Endothelial cell of umbilical vein (primary cell): ENCODE measurements at regions not wholly inside any gene's neighbourhood (a gene's known extent, or its start where the extent isn't known, plus 50 kb on each side); places are given as distances from the start of the nearest gene placed in this dataset.

Experiments used
- BruUV-seq: library from RNA; stranded (reverse); fragments of 400-500 nt; replicated peaks from 2 replicates; lab custom pipeline; 2021; lab: Mats Ljungman, UMichigan
- CTCF ChIA-PET: fragments of 300-600, 350-600 bp; sonication (Branson Sonifier 250); formaldehyde crosslinking; loops from one replicate; lab custom pipeline; 2021; ENCODE audit warnings: antibody characterized with exemption, inconsistent platforms; lab: Charles Lee
- POLR2A ChIA-PET: fragments of 300-600, 350-600 bp; sonication (Branson Sonifier 250); formaldehyde crosslinking; loops from one replicate; lab custom pipeline; 2021; ENCODE audit warnings: antibody characterized with exemption, inconsistent platforms; lab: Charles Lee
- DNase-seq: peaks from one replicate; pipeline ENCODE4 v3.0.0-alpha.2; 2011; ENCODE audit warnings: low read depth, low spot score
- FAIRE-seq: peaks from 2 replicates; lab custom pipeline; 2011; peaks lifted over from hg19 to GRCh38; lab: Jason Lieb, UNC
- H2AFZ ChIP-seq: 2 replicates; pipeline ENCODE4 v1.6.0; 2012; ENCODE audit warnings: low read depth, low read length, control low read depth, inconsistent platforms
- H3K27ac ChIP-seq: 2 replicates; pipeline ENCODE4 v1.5.1; 2011; ENCODE audit warnings: low read depth, mild to moderate bottlenecking, control low read depth, low read length, moderate library complexity; ENCODE audit not compliant: insufficient read depth
- H3K27me3 ChIP-seq, 2 experiments: 2 replicates each; pipeline versions ENCODE4 v1.6.0 to v1.6.1; 2011; ENCODE audit warnings: low read length in 2 of 2, mixed read lengths in 1 of 2; ENCODE audit not compliant: control insufficient read depth in 2 of 2, insufficient read depth in 2 of 2
- H3K36me3 ChIP-seq, 2 experiments: 2 replicates in 1 of 2; 3 replicates in 1 of 2; pipeline ENCODE4 v1.5.1; 2011; ENCODE audit warnings: low read length in 2 of 2, mild to moderate bottlenecking in 1 of 2, moderate library complexity in 1 of 2; ENCODE audit not compliant: control insufficient read depth in 2 of 2, insufficient read depth in 2 of 2; ENCODE audit errors: extremely low read depth in 1 of 2
- H3K4me1 ChIP-seq: 3 replicates; pipeline ENCODE4 v1.5.1; 2011; ENCODE audit warnings: mild to moderate bottlenecking, low read length; ENCODE audit not compliant: control insufficient read depth, insufficient read depth; ENCODE audit errors: extremely low read depth
- H3K4me2 ChIP-seq: 2 replicates; pipeline ENCODE4 v1.6.1; 2011; ENCODE audit warnings: low read length, control low read depth, mixed read lengths; ENCODE audit not compliant: insufficient read depth
- H3K4me3 ChIP-seq, 3 experiments: fragments of 200-600 bp in 1 of 3; sonication (generic), shearing (Covaris generic) in 1 of 3; replicated peaks in 1 of 3; 2 replicates each; pipeline ENCODE4 v1.5.1; 2011 to 2016; ENCODE audit warnings: control low read depth in 3 of 3, low read length in 3 of 3, mild to moderate bottlenecking in 2 of 3, inconsistent platforms in 1 of 3, low read depth in 1 of 3, moderate library complexity in 1 of 3; ENCODE audit not compliant: insufficient read depth in 1 of 3
- H3K79me2 ChIP-seq: 2 replicates; pipeline ENCODE4 v1.6.0; 2012; ENCODE audit warnings: low read length, inconsistent platforms; ENCODE audit not compliant: control insufficient read depth, insufficient read depth
- H3K9ac ChIP-seq: replicated peaks from 2 replicates; pipeline ENCODE3; 2011; ENCODE audit warnings: low read length, control low read depth; ENCODE audit not compliant: insufficient read depth; ENCODE audit errors: extremely low read depth
- H3K9me1 ChIP-seq: replicated peaks from 3 replicates; pipeline ENCODE4 v1.6.0; 2011; ENCODE audit warnings: mild to moderate bottlenecking, low read length; ENCODE audit not compliant: control insufficient read depth, insufficient read depth; ENCODE audit errors: extremely low read depth
- H3K9me3 ChIP-seq: replicated peaks from 2 replicates; pipeline ENCODE4 v1.5.1; 2012; ENCODE audit warnings: low read length, inconsistent platforms; ENCODE audit not compliant: control insufficient read depth, insufficient read depth
- H4K20me1 ChIP-seq: replicated peaks from 2 replicates; pipeline ENCODE3; 2011; ENCODE audit warnings: mild to moderate bottlenecking, low read length; ENCODE audit not compliant: control insufficient read depth, insufficient read depth; ENCODE audit errors: extremely low read depth
- EZH2 ChIP-seq: IDR thresholded peaks from 2 replicates; pipeline ENCODE4 v1.6.1; 2012; ENCODE audit warnings: borderline replicate concordance, low read depth, mild to moderate bottlenecking, moderate library complexity, low read length, inconsistent platforms; ENCODE audit not compliant: severe bottlenecking
- FOS ChIP-seq: IDR thresholded peaks from 2 replicates; pipeline ENCODE4 v1.6.1; 2011; ENCODE audit warnings: mild to moderate bottlenecking, low read length, moderate library complexity, borderline replicate concordance; ENCODE audit not compliant: insufficient read depth
- GATA2 ChIP-seq: IDR thresholded peaks from 2 replicates; pipeline ENCODE4 v1.7.0; 2011; ENCODE audit warnings: low read depth, mild to moderate bottlenecking, moderate library complexity, mixed read lengths, low read length; ENCODE audit not compliant: insufficient read length, insufficient read depth
- JUN ChIP-seq: IDR thresholded peaks from 2 replicates; pipeline ENCODE4 v1.6.1; 2011; ENCODE audit warnings: borderline replicate concordance, low read depth; ENCODE audit not compliant: insufficient read length, insufficient read depth
- MYC ChIP-seq: IDR thresholded peaks from one replicate; pipeline ENCODE4 v1.6.1; 2011; ENCODE audit warnings: mild to moderate bottlenecking, low read depth, low read length
- POLR2A ChIP-seq: IDR thresholded peaks from 2 replicates; pipeline ENCODE4 v1.6.1; 2012; ENCODE audit warnings: low read depth, mild to moderate bottlenecking, control low read depth, low read length
- POLR2AphosphoS5 ChIP-seq: IDR thresholded peaks from 2 replicates; pipeline ENCODE4 v1.6.1; 2012; ENCODE audit warnings: low read depth, mild to moderate bottlenecking, control low read depth, low read length, moderate library complexity; ENCODE audit not compliant: insufficient read depth
- dilution Hi-C: fragments of 300-500 bp; cut with MboI; formaldehyde crosslinking; loops from one replicate; pipeline ENCODE4 v1.15.0; 2019; ENCODE audit warnings: low sequenced_read_pairs; ENCODE audit not compliant: extremely low pct_ligation_motif_present
- intact Hi-C: fragments of 100-400 bp; cut with micrococcal nuclease; formaldehyde crosslinking; loops from one replicate; pipeline ENCODE4 v1.10.0; 2022
- TF ChIP-seq, protein P1 (sequence below), 2 donors: IDR thresholded peaks; 1 replicate in 1 of 2; 2 replicates in 1 of 2; pipeline ENCODE4 v1.5.1; 2011; ENCODE audit warnings: low read length in 2 of 2, mild to moderate bottlenecking in 2 of 2, moderate library complexity in 2 of 2, control low read depth in 1 of 2, inconsistent platforms in 1 of 2, low read depth in 1 of 2; ENCODE audit not compliant: insufficient read depth in 1 of 2; ENCODE audit errors: extremely low read depth in 1 of 2
- TF ChIP-seq, protein P2 (sequence below): IDR thresholded peaks from 2 replicates; pipeline ENCODE4 v1.6.1; 2011; ENCODE audit not compliant: insufficient read depth, insufficient read length

DNA sequence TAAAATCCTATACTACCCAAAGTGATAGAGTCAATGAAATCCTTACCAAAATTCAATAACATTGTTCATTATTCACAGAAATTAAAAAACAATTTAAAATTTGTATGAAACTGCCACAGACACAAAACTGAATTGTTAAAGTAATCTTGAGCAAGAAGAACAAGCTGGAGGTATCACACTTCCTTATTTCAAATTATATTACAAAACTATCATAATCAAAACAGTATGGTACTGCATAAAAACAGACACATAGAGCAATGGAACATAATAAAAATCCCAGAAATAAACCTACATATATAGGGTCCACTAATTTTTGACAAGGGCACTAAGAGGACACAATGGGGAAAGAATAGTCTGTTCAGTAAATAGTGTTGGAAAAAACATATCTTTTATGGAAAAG lies 316.2 kb downstream of the PTPRC start:
- FAIRE-seq (no peak), DNase-seq (no peak)
- CTCF ChIA-PET = no interaction called here
- Histone ChIP-seq H3K4me3 (no peak overlapping the region), H2AFZ (no peak overlapping the region), H3K9ac (no peak overlapping the region), H3K27me3 (no peaks in the 10 kb centered on the region), H3K4me1 (no peaks in the 10 kb centered on the region), H4K20me1 (no peaks in the 10 kb centered on the region), H3K79me2 (no peaks in the 10 kb centered on the region), H3K27ac (no peak overlapping the region), H3K9me3 (no peaks in the 10 kb centered on the region), H3K9me1 (no peaks in the 10 kb centered on the region), H3K4me2 (no peak overlapping the region), H3K36me3 (no peaks in the 10 kb centered on the region)
- no peak for TF ChIP-seq FOS
- TF ChIP-seq, protein P1, sequence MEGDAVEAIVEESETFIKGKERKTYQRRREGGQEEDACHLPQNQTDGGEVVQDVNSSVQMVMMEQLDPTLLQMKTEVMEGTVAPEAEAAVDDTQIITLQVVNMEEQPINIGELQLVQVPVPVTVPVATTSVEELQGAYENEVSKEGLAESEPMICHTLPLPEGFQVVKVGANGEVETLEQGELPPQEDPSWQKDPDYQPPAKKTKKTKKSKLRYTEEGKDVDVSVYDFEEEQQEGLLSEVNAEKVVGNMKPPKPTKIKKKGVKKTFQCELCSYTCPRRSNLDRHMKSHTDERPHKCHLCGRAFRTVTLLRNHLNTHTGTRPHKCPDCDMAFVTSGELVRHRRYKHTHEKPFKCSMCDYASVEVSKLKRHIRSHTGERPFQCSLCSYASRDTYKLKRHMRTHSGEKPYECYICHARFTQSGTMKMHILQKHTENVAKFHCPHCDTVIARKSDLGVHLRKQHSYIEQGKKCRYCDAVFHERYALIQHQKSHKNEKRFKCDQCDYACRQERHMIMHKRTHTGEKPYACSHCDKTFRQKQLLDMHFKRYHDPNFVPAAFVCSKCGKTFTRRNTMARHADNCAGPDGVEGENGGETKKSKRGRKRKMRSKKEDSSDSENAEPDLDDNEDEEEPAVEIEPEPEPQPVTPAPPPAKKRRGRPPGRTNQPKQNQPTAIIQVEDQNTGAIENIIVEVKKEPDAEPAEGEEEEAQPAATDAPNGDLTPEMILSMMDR (IDR thresholded peaks at IDR 0.05; ENCODE audit: extremely low read depth in 1 of 2, insufficient read depth in 1 of 2, low read depth in 1 of 2, low read length in 2 of 2) = no peak
- TF ChIP-seq POLR2A = no peak
- no peak for TF ChIP-seq MYC
- TF ChIP-seq EZH2 = no peak
- no peak for TF ChIP-seq POLR2AphosphoS5
- TF ChIP-seq GATA2 = no peak
- TF ChIP-seq, protein P2, sequence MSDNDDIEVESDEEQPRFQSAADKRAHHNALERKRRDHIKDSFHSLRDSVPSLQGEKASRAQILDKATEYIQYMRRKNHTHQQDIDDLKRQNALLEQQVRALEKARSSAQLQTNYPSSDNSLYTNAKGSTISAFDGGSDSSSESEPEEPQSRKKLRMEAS = no peak
- TF ChIP-seq JUN = no peak
- no TSS peak for BruUV-seq
- intact Hi-C loops (no loop called here), dilution Hi-C loops (no loop called here)
- POLR2A ChIA-PET = no interaction called here
